Upper lobe of left lung (tissue), 4 donors: ENCODE measurements at regions not wholly inside any gene's neighbourhood (a gene's known extent, or its start where the extent isn't known, plus 50 kb on each side); places are given as distances from the start of the nearest gene placed in this dataset.

Source experiments
- CTCF ChIP-seq, 6 experiments: fragments of 450-650 bp in 4 of 6; fragments of 200-600 bp in 2 of 6; sonication (generic) in 2 of 6; IDR thresholded peaks; one replicate each; pipeline ENCODE4 v1.5.1; 2016 to 2019; ENCODE audit warnings: antibody characterized with exemption in 6 of 6
- EP300 ChIP-seq, 4 donors: sonication (generic); formaldehyde crosslinking; IDR thresholded peaks; one replicate each; pipeline ENCODE4 v1.5.1; 2017; ENCODE audit warnings: antibody characterized with exemption in 4 of 4, control low read depth in 2 of 4
- POLR2A ChIP-seq, 4 donors: fragments of 450-650 bp; IDR thresholded peaks; one replicate each; pipeline ENCODE4 v1.5.1; 2016 to 2017; ENCODE audit warnings: antibody characterized with exemption in 4 of 4, mild to moderate bottlenecking in 2 of 4
- POLR2AphosphoS5 ChIP-seq, 2 donors: sonication (generic); formaldehyde crosslinking; IDR thresholded peaks; one replicate each; pipeline ENCODE4 v1.5.1; 2017; ENCODE audit warnings: antibody characterized with exemption in 2 of 2

GRCh38 chr12:19967431-19967830 is 400.9 kb upstream of the PDE3A start:
- TF ChIP-seq EP300 (IDR thresholded peaks at IDR 0.05) (no peak), CTCF (IDR thresholded peaks at IDR 0.05) (no peak), POLR2AphosphoS5 (IDR thresholded peaks at IDR 0.05) (no peak), POLR2A (IDR thresholded peaks at IDR 0.05) (no peak)
